H9 (cell line): ENCODE measurements at regions not wholly inside any gene's neighbourhood (a gene's known extent, or its start where the extent isn't known, plus 50 kb on each side); places are given as distances from the start of the nearest gene placed in this dataset.

Experiments
- DNase-seq: peaks from one replicate; pipeline ENCODE4 v3.0.0-alpha.2; 2017
- H2AFZ ChIP-seq: one replicate; pipeline ENCODE4 v1.6.1; 2013; ENCODE audit warnings: mild to moderate bottlenecking, low read length, control low read depth, moderate library complexity
- H2AK5ac ChIP-seq: 2 replicates; pipeline ENCODE4 v1.6.1; 2013; ENCODE audit warnings: low read length, control low read depth, mixed read lengths; ENCODE audit not compliant: insufficient read length
- H2BK120ac ChIP-seq: one replicate; pipeline ENCODE4 v1.6.1; 2013; ENCODE audit warnings: low read depth, mild to moderate bottlenecking, low read length, control low read depth, inconsistent platforms; ENCODE audit not compliant: poor library complexity, severe bottlenecking
- H2BK12ac ChIP-seq: 2 replicates; pipeline ENCODE4 v1.6.1; 2013; ENCODE audit warnings: low read length, control low read depth, mixed read lengths, low read depth; ENCODE audit not compliant: insufficient read length
- H2BK15ac ChIP-seq: 2 replicates; pipeline ENCODE4 v1.6.1; 2013; ENCODE audit warnings: low read depth, low read length, control low read depth
- H2BK20ac ChIP-seq: one replicate; pipeline ENCODE4 v1.6.1; 2013; ENCODE audit warnings: low read depth, mild to moderate bottlenecking, low read length, control low read depth, inconsistent platforms; ENCODE audit not compliant: poor library complexity, severe bottlenecking
- H2BK5ac ChIP-seq: 2 replicates; pipeline ENCODE4 v1.6.1; 2013; ENCODE audit warnings: low read length, control low read depth, mixed read lengths; ENCODE audit not compliant: insufficient read length
- H3K14ac ChIP-seq: 2 replicates; pipeline ENCODE4 v1.6.1; 2013; ENCODE audit warnings: low read length, control low read depth; ENCODE audit not compliant: insufficient read depth
- H3K18ac ChIP-seq: 2 replicates; pipeline ENCODE4 v1.6.1; 2013; ENCODE audit warnings: low read depth, mild to moderate bottlenecking, mixed read lengths, low read length, control low read depth; ENCODE audit not compliant: insufficient read length
- H3K23ac ChIP-seq: 2 replicates; pipeline ENCODE4 v1.6.1; 2013; ENCODE audit warnings: low read length, control low read depth, mixed read lengths, low read depth; ENCODE audit not compliant: insufficient read length
- H3K23me2 ChIP-seq: 2 replicates; pipeline ENCODE4 v1.6.1; 2013; ENCODE audit warnings: low read depth, mild to moderate bottlenecking, mixed read lengths, low read length, control low read depth; ENCODE audit not compliant: insufficient read length, poor library complexity, severe bottlenecking
- H3K27ac ChIP-seq: 2 replicates; pipeline ENCODE4 v1.5.1; 2013; ENCODE audit warnings: low read length, control low read depth, mixed read lengths, low read depth; ENCODE audit not compliant: insufficient read length
- H3K27me3 ChIP-seq: 2 replicates; pipeline ENCODE4 v1.6.1; 2013; ENCODE audit warnings: low read length, control low read depth, inconsistent platforms; ENCODE audit not compliant: insufficient read depth
- H3K4ac ChIP-seq: 2 replicates; pipeline ENCODE4 v1.6.1; 2013; ENCODE audit warnings: low read depth, mild to moderate bottlenecking, control low read depth, inconsistent platforms, low read length, moderate library complexity
- H3K4me1 ChIP-seq: 2 replicates; pipeline ENCODE4 v1.6.1; 2013; ENCODE audit warnings: low read length, control low read depth, inconsistent platforms; ENCODE audit not compliant: insufficient read depth
- H3K4me2 ChIP-seq: 2 replicates; pipeline ENCODE4 v1.6.1; 2013; ENCODE audit warnings: low read length, control low read depth, mixed read lengths; ENCODE audit not compliant: insufficient read length, insufficient read depth
- H3K56ac ChIP-seq: 2 replicates; pipeline ENCODE4 v1.6.1; 2013; ENCODE audit warnings: low read depth, mild to moderate bottlenecking, mixed read lengths, low read length, control low read depth; ENCODE audit not compliant: insufficient read length
- H3K79me1 ChIP-seq: 2 replicates; pipeline ENCODE4 v1.6.1; 2013; ENCODE audit warnings: low read depth, mild to moderate bottlenecking, moderate library complexity, low read length, control low read depth, inconsistent platforms; ENCODE audit not compliant: insufficient read depth, poor library complexity, severe bottlenecking
- H3K79me2 ChIP-seq: 2 replicates; pipeline ENCODE4 v1.6.1; 2013; ENCODE audit warnings: low read length, control low read depth, inconsistent platforms; ENCODE audit not compliant: insufficient read depth
- H3K9ac ChIP-seq: 2 replicates; pipeline ENCODE4 v1.6.1; 2013; ENCODE audit warnings: low read length, control low read depth, mixed read lengths; ENCODE audit not compliant: insufficient read length; ENCODE audit errors: extremely low read depth
- H3K9me3 ChIP-seq: one replicate; pipeline ENCODE4 v1.6.1; 2013; ENCODE audit warnings: low read depth, low read length, inconsistent platforms; ENCODE audit not compliant: control insufficient read depth
- H3T11ph ChIP-seq: one replicate; pipeline ENCODE4 v1.6.1; 2013; ENCODE audit warnings: mild to moderate bottlenecking, low read length, control low read depth, inconsistent platforms
- H4K20me1 ChIP-seq: one replicate; pipeline ENCODE4 v1.6.1; 2013; ENCODE audit not compliant: control insufficient read depth, insufficient read length, insufficient read depth
- H4K5ac ChIP-seq: 2 replicates; pipeline ENCODE4 v1.6.1; 2013; ENCODE audit warnings: low read depth, mild to moderate bottlenecking, mixed read lengths, low read length, control low read depth; ENCODE audit not compliant: insufficient read length
- H4K8ac ChIP-seq: replicated peaks from 2 replicates; pipeline ENCODE4 v1.6.1; 2013; ENCODE audit warnings: low read length, control low read depth, mixed read lengths, low read depth; ENCODE audit not compliant: insufficient read length
- H4K91ac ChIP-seq: 2 replicates; pipeline ENCODE4 v1.6.1; 2013; ENCODE audit warnings: low read depth, mild to moderate bottlenecking, moderate library complexity, mixed read lengths, low read length, control low read depth; ENCODE audit not compliant: insufficient read length
- H3K27ac Mint-ChIP-seq, 3 experiments: 2 replicates in 2 of 3; 3 replicates in 1 of 3; pipeline ENCODE4 v1.8.0; 2020 to 2021; ENCODE audit warnings: mixed read lengths in 3 of 3, mild to moderate bottlenecking in 1 of 3, moderate library complexity in 1 of 3
- H3K27me3 Mint-ChIP-seq: 2 replicates; pipeline ENCODE4 v1.8.0; 2021; ENCODE audit warnings: low read depth, mild to moderate bottlenecking, moderate library complexity, mixed read lengths
- H3K36me3 Mint-ChIP-seq, 3 experiments: 2 replicates in 2 of 3; 3 replicates in 1 of 3; pipeline ENCODE4 v1.8.0; 2020 to 2021; ENCODE audit warnings: low read depth in 3 of 3, mixed read lengths in 3 of 3; ENCODE audit not compliant: insufficient read depth in 1 of 3
- H3K4me1 Mint-ChIP-seq, 2 experiments: 2 replicates each; pipeline ENCODE4 v1.8.0; 2020; ENCODE audit warnings: mixed read lengths in 2 of 2
- H3K4me3 Mint-ChIP-seq, 2 experiments: 2 replicates in 1 of 2; 3 replicates in 1 of 2; pipeline ENCODE4 v1.8.0; 2020 to 2021; ENCODE audit warnings: mild to moderate bottlenecking in 2 of 2, mixed read lengths in 2 of 2, moderate library complexity in 1 of 2
- H3K9me3 Mint-ChIP-seq, 2 experiments: 2 replicates in 1 of 2; 3 replicates in 1 of 2; pipeline ENCODE4 v1.8.0; 2020; ENCODE audit warnings: mild to moderate bottlenecking in 2 of 2, mixed read lengths in 2 of 2, moderate library complexity in 1 of 2
- WGBS: extraction: QIAGEN DNeasy Blood & Tissue Kit; methylation state at CpG from one replicate; pipeline ENCODE4 v1.1.7; 2013; ENCODE audit warnings: missing lambda C conversion rate, low lambda C conversion rate, mixed read lengths; ENCODE audit not compliant: insufficient read length; ENCODE audit errors: extremely low coverage; 5-methylcytosine and 5-hydroxymethylcytosine counted together
- TF ChIP-seq, protein P1 (sequence below): fragments of 200-600 bp; sonication (generic); conservative IDR thresholded peaks from 3 replicates; pipeline ENCODE4 v1.8.0; 2021; ENCODE audit warnings: antibody characterized with exemption, mild to moderate bottlenecking

DNA sequence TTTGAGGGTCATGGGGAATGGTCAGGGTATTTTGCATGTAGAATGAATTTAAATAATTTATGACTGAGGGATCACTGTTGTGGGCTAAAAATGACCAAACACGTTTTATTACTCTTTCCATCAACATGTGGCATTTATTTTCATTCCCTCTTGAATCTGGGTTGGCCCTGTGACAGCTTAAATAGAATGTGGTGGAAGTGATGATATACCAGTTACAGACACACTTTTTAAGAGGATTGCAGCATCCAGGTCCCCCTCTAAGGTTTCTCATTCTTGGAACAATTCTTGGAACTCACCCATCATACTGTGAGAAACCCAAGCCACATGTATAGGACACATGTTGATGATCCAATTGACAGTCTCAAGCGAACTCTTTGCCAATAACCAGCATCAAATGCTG, 272.4 kb downstream of the ETV1 start:
- H3K27ac Mint-ChIP-seq = no peak overlapping the region
- no peak overlapping the region for H3K4me2 ChIP-seq
- no peaks in the 10 kb centered on the region for H3K79me2 ChIP-seq
- peaks cover 4 to 24% (median 22%) of the 10 kb centered on the region in 3 experiments for H3K36me3 Mint-ChIP-seq
- H3K79me1 ChIP-seq = peaks cover 5% of the 10 kb centered on the region
- H3K4me1 Mint-ChIP-seq = peaks cover 2 to 4% of the 10 kb centered on the region in 2 experiments; a peak in 2 of 4 replicates
- no peak overlapping the region for H2AK5ac ChIP-seq
- H3K4me3 Mint-ChIP-seq = no peak overlapping the region
- no peak overlapping the region for H3K9ac ChIP-seq
- peaks cover 4% of the 10 kb centered on the region in 2 experiments; a peak in 3 of 5 replicates for H3K9me3 Mint-ChIP-seq
- no peak overlapping the region for H4K5ac ChIP-seq
- no peak overlapping the region for H2BK5ac ChIP-seq
- H3T11ph ChIP-seq = no peak overlapping the region
- H3K27ac ChIP-seq = no peak overlapping the region
- no peaks in the 10 kb centered on the region for H3K27me3 ChIP-seq
- no peaks in the 10 kb centered on the region for H4K20me1 ChIP-seq
- DNase-seq = no peak
- TF ChIP-seq, protein P1, sequence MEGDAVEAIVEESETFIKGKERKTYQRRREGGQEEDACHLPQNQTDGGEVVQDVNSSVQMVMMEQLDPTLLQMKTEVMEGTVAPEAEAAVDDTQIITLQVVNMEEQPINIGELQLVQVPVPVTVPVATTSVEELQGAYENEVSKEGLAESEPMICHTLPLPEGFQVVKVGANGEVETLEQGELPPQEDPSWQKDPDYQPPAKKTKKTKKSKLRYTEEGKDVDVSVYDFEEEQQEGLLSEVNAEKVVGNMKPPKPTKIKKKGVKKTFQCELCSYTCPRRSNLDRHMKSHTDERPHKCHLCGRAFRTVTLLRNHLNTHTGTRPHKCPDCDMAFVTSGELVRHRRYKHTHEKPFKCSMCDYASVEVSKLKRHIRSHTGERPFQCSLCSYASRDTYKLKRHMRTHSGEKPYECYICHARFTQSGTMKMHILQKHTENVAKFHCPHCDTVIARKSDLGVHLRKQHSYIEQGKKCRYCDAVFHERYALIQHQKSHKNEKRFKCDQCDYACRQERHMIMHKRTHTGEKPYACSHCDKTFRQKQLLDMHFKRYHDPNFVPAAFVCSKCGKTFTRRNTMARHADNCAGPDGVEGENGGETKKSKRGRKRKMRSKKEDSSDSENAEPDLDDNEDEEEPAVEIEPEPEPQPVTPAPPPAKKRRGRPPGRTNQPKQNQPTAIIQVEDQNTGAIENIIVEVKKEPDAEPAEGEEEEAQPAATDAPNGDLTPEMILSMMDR = no peak
- no peak overlapping the region for H2BK20ac ChIP-seq
- no peaks in the 10 kb centered on the region for H3K27me3 Mint-ChIP-seq
- H4K8ac ChIP-seq = no peak overlapping the region
- no peak overlapping the region for H4K91ac ChIP-seq
- H3K18ac ChIP-seq = no peak overlapping the region
- H2AFZ ChIP-seq = no peak overlapping the region
- H3K14ac ChIP-seq = no peak overlapping the region
- H3K9me3 ChIP-seq = peaks cover 7% of the 10 kb centered on the region
- no peaks in the 10 kb centered on the region for H3K4me1 ChIP-seq
- no peak overlapping the region for H2BK120ac ChIP-seq
- no peak overlapping the region for H3K23ac ChIP-seq
- H2BK12ac ChIP-seq = no peak overlapping the region
- no peak overlapping the region for H3K56ac ChIP-seq
- no CpG with 5 or more reads among the region's 2 CpGs for WGBS
- H2BK15ac ChIP-seq = no peak overlapping the region
- no peak overlapping the region for H3K4ac ChIP-seq
- H3K23me2 ChIP-seq = no peaks in the 10 kb centered on the region
